Retinal pigment epithelial cell (primary cell): ENCODE measurements at regions not wholly inside any gene's neighbourhood (a gene's known extent, or its start where the extent isn't known, plus 50 kb on each side); places are given as distances from the start of the nearest gene placed in this dataset.

Experiments used
- DNase-seq: peaks from one replicate; pipeline ENCODE4 v3.0.0-alpha.2; 2010; ENCODE audit warnings: low read depth
- H3K4me3 ChIP-seq: 2 replicates; pipeline ENCODE4 v1.5.1; 2011; ENCODE audit warnings: mild to moderate bottlenecking, low read length, control low read depth, moderate library complexity
- TF ChIP-seq, protein P1 (sequence below): conservative IDR thresholded peaks from 2 replicates; pipeline ENCODE4 v1.5.1; 2011; ENCODE audit warnings: low read depth, low read length, control low read depth, inconsistent platforms

- TF ChIP-seq, protein P1, sequence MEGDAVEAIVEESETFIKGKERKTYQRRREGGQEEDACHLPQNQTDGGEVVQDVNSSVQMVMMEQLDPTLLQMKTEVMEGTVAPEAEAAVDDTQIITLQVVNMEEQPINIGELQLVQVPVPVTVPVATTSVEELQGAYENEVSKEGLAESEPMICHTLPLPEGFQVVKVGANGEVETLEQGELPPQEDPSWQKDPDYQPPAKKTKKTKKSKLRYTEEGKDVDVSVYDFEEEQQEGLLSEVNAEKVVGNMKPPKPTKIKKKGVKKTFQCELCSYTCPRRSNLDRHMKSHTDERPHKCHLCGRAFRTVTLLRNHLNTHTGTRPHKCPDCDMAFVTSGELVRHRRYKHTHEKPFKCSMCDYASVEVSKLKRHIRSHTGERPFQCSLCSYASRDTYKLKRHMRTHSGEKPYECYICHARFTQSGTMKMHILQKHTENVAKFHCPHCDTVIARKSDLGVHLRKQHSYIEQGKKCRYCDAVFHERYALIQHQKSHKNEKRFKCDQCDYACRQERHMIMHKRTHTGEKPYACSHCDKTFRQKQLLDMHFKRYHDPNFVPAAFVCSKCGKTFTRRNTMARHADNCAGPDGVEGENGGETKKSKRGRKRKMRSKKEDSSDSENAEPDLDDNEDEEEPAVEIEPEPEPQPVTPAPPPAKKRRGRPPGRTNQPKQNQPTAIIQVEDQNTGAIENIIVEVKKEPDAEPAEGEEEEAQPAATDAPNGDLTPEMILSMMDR = no peak
- DNase-seq = no peak
- H3K4me3 ChIP-seq = no peak overlapping the region
These were observed 75.2 kb upstream of the SPTLC1 start for GRCh38 chr9:92190536-92190790.

GRCh38 chr9:92189782-92190535, 74.7 kb upstream of the SPTLC1 start:
- TF ChIP-seq, protein P1 = no peak
- H3K4me3 ChIP-seq = no peak overlapping the region

DNA sequence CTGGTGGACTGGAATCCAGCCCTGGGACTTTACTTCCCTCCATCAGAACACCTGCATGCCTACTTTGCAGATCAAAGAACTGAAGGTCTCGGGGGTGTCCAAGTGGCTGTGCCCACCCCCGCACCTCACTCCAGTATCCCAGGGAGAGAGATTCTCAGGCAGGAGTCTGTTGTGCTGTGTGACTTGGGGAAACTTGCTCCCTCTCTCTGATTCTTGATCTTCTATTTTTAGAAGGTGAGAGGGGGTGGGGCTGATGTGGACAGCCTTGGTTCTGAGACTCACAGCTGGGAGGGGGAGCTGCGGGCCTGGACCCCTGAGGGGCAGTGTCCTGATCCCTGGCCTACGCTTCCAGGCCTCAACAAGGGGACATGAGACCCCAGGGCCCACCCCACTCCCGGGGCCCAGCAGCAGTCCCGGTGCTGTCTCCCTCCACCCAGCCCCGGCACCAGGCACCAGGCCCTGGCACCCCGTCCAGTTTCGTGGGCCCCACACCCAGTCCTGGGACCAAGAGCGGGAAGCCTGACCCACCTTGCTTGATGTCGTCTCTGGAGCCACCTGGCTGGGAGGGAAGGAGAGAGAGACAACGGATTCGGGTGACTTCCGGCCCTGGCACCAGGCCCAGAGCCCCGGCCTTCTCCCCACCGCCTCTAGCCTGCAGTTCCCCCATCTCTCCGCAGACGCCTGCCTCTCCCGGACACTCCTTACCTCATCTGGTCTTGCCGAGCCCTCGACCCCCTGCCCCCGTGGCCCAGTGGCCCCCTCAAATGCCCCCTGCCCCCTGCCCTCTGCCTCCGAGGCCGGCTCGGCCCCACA, 74.0 kb upstream of the SPTLC1 start:
- TF ChIP-seq, protein P1 = no peak
- no peak for DNase-seq
- no peak overlapping the region for H3K4me3 ChIP-seq

More at GRCh38 chr9:92189782-92190535, 74.7 kb upstream of the SPTLC1 start:
- DNase-seq = no peak

DNA sequence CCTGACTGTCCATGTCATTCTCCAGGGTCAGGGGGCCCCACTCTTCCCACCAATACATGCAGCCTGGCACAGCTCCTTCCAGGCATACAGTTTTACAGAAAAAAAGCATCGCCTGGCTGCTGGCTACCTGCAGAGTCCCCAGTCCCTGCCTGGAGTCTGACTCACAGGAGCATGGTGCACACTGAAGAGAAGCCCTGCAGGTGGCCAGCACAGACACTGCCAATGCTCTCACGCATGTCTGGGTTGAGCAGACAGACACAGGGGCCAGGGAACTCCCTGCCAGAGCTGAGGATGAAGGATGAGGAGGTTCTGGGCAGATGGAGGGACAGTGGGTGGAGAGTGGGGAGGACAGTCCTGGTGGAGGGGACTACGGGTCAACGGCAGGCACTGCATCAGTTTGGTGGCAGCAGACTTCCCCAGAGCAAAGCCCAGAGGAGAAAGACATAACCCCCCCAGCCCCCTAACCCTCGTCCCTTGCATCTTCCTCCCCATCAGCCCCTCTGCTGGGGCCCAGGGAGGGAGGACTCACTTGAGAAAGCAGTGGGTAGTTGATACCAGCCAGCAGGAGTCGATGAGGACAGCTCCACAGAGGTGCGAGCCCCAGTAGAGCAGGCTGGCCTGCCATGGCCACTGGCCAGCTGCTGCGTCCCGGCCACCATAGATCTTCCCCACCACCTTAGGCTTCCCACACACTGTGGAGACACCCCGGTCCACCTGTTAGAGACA, 72.9 kb upstream of the SPTLC1 start:
- H3K4me3 ChIP-seq = no peak overlapping the region
- no peak for DNase-seq
- TF ChIP-seq, protein P1 = no peak

GRCh38 chr9:92187390-92187789, 72.2 kb upstream of the SPTLC1 start:
- no peak overlapping the region for H3K4me3 ChIP-seq
- DNase-seq = no peak
- TF ChIP-seq, protein P1 = no peak

DNA sequence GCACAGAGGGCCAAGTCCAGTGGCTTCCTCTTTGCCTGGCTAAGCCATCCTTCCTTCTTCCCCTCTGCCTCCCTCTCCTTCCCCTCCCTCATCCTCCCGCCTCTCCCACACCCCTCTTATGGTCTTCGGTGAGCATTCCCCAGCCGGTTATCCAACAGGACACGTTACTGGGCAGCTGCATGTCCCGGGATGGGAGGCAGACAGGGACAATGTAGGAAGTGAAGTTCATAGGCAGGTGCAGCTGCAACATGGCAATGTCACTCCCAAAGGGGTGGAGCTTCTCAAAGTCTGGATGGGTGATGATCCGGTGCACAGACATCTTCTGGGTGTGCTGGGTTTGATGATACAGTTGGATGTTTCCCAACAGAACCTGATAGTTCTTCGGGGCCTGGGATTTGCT, 71.4 kb upstream of the SPTLC1 start:
- TF ChIP-seq, protein P1 = no peak
- no peak for DNase-seq
- no peak overlapping the region for H3K4me3 ChIP-seq

DNA sequence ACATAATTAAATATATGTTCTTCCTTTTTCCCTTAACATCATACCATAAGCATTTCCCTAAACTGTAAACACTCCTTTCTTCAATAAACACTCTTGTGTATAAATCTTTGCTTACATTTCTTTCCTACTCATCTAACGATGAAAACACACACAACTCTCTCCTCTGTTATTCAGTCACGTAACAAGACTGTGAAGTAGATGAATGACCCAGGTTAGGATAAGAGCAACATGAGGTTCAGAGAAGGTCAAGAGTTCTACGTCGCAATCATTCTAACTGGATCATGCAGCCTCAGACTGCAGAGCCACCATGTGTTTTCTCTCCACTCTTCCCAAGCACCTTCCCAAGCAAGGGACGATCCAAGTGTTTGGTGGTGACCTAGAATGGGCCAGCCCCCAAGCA, 70.5 kb upstream of the SPTLC1 start:
- no peak for DNase-seq
- no peak overlapping the region for H3K4me3 ChIP-seq
- TF ChIP-seq, protein P1 = no peak
